GM21526 (cell line): ENCODE measurements at regions not wholly inside any gene's neighbourhood (a gene's known extent, or its start where the extent isn't known, plus 50 kb on each side); places are given as distances from the start of the nearest gene placed in this dataset.
"Not testable (repeated sequence)": the region's sequence is repeated elsewhere in the genome, so short reads cannot be mapped to it uniquely, and the experiment has no call there.

Source experiments
- ATAC-seq: cut with Tn5 transposase; IDR thresholded peaks from one replicate; pipeline ENCODE4 v1.9.1; 2021; ENCODE audit warnings: moderate library complexity; ENCODE audit not compliant: unreplicated experiment, low FRiP score

DNA sequence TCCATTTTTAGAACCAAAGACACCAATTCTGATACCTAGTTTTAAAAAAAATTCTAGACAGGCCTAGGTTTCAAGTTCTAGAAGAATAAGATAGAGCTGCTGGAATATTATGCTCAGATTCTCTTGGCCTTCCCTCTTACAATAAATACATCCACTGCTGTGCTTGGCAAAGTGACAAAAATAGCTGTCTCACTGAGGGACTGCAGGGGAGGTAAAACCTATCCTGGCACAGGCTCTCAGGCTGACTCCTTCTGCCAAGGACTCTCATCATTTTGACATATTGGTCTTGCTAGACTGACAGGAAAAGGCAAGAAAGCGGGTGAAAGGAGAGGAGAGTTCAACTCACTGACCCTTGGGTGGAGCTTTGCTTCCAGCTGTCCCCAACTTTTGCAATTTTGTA is 197.0 kb upstream of the LHX8 start:
- ATAC-seq = no peak

DNA sequence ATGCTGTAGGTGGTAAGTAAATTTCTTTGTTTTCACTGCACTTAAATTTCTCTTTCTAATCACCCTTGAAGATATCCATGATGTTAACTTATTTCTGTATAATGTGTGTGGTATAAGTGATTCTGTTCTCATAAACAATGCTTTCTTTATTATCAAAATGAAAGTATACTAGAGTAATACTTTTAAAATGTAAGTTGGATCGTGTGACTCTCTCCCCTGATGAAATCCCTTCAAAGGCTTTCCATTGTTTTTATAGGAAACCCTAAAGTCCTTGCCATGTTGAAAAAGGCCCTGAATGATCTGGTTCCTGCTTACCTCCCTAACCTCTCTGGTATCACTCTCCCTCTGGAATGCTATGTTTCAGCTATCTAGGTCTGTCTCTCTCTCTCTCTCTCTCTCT is 191.1 kb upstream of the LHX8 start:
- no peak for ATAC-seq

DNA sequence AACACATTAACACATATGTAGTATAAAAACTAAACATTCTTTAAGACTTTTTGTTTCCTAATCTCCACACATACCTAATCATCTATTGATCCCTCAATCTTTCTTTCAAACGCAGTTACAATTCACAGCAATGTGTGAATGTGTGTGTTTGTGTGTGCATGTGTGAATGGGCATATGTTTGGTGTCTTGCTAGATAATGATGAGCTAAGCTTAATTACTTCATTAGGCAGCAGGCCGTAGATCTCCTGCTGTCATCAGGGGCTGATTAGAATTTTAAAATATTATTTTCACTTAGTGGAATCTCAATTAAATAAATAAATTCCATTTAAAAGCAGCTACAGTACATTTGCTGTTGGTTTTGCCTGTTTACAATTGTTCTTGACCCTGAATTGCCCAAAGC is 187.8 kb upstream of the LHX8 start:
- no peak for ATAC-seq

DNA sequence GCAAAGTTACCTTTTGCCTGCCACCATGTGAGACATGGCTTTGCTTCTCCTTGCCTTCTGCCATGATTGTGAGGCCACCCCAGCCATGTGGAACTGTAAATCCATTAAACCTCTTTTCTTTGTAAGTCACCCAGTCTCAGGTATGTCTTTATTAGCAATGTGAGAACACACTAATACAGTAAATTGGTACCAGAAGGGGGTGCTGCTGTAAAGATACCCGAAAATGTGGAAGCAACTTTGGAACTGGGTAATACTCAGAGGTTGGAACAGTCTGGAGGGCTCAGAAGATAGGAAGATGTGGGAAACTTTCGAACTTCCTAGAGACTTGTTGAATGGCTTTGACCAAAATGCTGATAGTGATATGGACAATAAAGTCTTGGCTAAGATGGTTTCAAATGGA is 184.8 kb upstream of the LHX8 start:
- ATAC-seq = not testable (repeated sequence)

DNA sequence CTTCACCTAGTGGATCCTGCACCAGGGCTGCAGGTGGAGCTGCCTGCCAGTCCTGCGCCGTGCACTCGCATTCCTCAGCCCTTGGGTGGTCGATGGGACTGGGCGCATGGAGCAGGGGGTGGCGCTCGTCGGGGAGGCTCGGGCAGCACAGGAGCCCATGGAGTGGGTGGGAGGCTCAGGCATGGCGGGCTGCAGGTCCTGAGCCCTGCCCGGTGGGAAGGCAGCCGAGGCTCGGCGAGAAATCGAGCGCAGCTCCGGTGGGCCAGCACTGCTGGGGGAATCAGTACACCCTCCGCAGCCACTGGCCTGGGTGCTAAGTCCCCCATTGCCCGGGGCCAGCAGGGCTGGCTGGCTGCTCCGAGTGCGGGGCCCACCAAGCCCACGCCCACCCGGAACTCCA is 182.2 kb upstream of the LHX8 start:
- ATAC-seq = not testable (repeated sequence)

DNA sequence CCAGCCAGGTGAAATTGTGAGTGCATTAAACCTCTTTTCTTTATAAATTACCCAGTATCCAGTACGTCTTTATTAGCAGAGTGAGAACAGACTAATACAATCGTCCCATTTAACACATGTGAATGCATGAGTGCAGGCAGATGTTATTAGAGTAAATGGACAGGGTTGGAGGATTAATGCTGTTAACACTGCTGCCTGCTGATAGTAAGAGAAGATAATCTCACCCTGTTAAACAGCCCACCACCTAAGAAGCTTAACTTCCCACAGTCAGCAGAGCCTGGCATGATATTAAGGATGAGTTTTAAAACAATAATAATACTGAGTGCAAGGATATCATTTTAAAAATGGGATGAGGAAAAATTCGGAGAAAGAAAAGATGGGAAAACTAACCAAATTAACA is 181.4 kb upstream of the LHX8 start:
- ATAC-seq = no peak

DNA sequence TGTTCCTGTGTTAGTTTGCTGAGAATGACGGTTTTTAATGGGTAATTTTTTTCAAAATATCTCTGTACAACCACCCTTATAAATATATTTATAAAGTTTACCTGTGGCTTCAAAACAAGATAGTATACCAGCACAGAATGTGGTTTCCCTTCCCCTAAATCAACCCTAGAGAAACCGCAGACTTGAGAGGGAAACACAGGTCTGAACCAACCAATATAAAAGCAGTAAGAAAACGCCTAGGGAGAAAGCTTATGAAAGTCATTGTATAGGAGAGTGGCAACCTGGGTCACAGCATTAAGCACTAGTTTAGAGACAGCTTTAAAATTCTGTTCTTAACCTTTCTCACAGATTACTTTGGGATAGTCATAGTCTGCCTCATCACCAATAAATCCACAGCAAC is 180.6 kb upstream of the LHX8 start:
- ATAC-seq = no peak

DNA sequence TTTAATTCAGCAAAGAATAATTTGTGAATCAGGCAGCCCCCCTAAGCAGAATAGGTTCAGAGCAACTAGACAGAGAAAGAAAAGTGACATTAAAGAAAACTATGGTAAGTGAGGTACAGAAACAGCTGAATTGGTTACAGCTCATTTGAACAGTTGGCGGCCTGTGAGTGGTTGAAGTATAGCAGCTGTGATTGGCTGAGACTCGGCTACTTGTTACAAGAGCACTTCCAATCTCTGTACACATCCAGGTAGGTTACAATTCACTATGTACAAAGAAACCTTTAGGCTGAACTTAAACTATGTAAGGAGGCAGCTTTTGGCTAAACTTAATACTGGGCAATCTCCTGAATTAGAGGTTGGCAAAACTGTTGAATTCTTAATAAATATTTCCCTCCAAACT is 171.1 kb upstream of the LHX8 start:
- no peak for ATAC-seq

DNA sequence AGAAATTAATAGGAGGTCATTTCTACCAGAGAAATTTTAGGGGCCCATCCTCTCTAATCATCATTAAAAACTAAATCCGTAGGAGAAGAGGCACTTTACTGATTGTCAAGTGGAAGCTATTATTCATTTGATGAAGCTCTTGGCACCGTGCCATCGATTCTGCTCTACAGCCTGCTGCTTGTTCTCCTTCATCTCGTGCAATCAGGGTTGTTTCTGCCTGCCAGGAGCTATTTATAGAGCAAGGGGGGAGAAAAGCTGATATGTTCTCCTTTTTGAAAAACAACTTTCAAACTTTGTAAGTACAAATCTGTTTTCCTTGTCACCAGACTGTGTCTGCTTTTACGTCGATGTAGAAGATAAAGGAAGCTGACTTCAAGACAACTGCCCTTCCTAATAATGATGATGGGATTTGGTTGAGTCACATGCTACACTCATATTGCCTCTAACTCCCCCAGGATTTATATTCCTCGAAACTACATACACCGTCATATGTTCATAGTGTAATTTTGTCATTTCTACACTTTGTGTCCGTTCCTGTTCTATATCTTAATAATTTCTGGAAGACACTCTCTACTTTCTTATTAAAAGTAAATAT is 169.6 kb upstream of the LHX8 start:
- ATAC-seq = no peak

DNA sequence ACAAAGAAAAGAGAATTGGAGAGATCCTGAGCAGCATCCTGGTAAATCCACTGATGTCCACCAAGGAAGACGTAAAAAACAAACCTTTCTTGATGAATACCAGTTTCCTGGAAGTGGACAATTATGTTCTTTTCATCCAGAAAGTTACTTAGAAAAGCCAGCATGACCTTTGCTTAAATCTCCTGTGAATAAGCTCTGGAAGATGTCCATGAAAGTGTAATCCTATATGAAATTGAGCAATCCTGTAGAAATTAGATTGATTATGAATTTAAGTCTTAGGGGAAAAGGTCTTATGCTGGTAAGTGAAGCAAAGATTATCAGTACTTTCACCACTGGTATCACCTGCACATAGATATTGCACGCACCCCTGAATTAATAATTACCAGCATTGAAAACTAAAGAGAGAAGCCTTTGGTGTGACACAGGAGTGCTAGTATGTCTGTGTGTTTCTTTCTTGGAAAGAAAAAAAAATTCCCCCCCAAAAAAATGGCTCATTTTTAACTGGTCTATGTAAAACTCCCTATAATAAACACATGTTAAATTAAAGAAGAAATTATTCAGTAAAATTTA is 164.5 kb upstream of the LHX8 start:
- no peak for ATAC-seq

DNA sequence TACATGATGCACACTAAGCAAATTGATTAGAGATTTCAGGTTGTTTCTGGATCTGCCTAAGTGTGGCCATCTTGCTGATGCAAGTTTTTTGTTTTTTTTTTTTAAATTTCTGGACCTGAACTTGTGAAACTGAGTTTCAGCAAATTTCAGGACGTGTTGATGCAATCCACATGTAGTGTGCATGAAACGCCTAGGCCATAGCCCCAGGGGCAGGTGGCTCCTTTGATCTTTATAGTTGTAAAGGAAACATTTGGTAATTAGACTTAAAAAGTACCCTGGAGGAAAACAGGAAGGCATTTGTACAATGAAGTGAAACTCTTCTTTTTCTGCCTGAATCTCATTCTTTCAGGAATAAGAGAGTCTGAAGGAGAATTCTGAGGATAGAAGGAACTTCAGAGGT is 162.2 kb upstream of the LHX8 start:
- ATAC-seq = no peak

DNA sequence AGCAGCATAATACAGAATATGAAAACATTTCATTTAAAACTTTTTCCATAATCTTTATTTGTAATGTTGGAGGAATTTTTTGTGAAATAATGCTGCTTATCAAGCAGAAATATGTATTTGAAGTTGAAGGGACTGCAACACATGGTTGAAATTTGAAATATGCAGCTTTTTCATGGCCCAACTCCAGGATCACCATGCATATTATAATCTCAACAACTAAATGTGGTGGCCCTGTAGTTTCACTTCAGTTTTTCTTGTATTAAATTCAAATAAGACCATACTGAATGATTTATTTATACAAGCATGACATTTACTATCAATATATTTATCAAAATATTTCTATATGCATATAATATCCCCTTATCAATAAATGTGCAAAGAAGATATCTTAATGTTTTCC is 157.7 kb upstream of the LHX8 start:
- no peak for ATAC-seq

DNA sequence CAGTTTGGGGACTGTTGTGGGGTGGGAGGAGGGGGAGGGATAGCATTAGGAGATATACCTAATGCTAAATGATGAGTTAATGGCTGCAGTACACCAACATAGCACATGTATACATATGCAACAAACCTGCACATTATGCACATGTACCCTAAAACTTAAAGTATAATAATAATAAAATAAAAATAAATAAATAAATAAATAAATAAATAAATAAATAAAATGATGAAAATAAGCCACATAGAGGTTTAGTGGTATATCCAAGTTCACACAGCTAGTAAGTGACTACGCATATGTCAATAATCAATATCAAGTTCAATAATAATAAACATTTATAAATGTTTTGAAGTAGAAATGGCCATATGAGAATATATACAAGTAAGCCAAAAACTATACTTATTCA is 141.7 kb upstream of the LHX8 start:
- ATAC-seq = not testable (repeated sequence)

DNA sequence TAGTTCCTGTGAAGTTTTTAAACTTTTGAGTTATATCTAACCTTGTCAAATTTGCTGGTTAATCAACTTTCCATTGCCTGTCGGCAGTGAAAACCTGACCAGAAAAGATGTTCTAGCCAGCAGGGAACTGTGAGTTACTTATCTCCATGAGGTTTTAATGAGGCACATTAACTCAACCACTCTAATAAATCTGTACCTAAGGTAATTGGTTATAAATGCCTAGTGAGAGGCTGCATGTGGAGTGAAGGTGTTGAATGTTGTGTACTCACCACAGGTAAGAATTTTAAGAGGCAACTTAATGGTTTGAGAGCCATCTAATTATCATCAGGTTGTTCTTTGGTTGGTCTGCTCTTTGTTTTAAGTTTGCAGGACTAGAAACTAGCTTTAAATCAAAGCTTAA is 138.4 kb upstream of the LHX8 start:
- no peak for ATAC-seq

DNA sequence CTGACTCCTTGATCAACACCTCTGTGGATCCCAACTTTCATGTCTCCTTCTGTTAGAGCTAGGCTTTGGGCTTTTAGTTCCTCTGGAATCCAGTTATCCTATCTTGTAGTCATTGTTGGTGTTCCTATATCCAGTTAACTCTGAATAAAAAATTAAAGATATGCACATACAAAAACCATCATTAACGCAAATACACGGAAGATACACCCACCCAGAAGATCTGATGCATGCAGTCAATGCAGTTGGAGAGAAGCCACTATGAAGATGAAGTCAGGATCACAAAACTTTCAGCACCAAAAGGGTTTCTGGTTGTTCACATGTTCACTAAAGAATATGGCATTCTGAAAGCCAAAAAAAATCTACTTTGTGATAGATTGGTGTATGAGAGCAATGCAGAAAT is 123.6 kb upstream of the LHX8 start:
- ATAC-seq = no peak

DNA sequence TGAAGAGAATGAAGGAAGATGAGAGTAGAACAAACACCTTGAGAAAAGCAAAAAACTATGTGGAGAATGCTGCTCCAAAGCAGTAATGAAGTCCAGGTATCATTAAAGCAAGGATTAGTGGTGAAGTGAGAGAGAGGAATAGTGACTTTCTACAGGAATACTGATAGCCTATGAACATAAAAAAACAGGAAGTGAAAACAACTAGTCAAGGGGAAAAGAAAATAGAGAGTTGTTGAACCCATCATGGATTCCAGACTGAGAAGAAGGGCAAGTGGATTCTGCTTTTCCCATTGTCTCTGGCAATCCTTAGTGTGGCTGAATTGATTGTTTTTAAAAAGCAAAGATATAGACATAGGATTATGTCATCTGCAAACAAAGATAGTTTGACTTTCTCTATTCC is 119.9 kb upstream of the LHX8 start:
- ATAC-seq = no peak

DNA sequence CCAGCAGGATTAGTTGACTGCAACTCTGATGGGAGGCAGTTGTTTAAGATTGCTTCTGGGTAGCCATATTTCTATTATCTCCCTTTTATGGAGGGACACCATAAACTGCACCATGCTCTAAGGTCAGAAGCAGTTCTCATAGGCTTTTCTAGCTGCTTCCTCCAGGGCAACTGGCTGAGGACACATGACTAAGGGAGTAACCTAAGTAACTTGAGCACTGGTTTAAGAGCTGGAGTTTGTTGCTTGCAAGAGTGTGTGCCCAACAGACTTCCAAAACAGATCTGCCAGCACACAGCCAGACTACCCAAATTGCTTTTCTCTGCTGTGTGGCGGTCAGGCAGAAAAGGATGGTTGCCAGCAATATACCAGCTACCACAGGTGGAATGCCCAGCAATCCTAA is 111.2 kb upstream of the LHX8 start:
- no peak for ATAC-seq

DNA sequence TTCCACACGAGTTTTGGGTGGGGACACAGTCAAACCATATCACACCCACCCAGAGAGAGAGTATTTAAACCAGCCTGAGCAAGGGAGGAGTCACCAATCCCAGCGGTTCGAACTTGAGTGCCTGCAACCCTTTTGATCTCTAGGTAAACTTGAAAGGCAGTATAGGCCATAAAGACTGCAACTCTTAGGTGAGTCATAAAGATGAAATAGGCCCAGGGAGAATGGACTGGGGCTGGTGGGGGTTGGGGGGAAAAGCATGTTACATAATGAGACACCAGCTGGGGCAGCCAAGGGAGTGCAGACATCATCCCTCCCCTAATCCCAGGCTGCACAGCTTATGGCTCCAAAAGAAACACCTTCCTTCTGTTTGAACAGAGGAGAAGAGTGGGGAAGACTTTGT is 99.8 kb upstream of the LHX8 start:
- no peak for ATAC-seq

DNA sequence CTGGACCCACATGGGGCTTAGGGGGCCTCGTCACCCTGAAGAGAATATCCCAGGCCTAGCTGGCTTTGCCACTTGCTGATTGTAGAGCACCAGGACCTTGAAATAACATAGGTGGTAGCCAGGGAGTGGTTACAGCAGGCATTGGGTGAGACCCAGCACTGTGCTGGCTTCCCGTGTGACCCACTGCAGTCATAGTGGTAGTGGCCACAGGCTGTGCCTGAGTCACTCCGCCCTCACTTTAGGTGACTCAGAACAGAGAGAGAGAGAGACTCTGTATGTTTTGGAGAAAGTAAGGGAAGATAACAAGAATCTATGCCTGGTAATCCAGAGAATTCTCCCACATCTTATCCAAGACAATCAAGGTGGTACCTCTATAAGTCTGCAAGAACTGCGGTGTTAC is 98.7 kb upstream of the LHX8 start:
- no peak for ATAC-seq

DNA sequence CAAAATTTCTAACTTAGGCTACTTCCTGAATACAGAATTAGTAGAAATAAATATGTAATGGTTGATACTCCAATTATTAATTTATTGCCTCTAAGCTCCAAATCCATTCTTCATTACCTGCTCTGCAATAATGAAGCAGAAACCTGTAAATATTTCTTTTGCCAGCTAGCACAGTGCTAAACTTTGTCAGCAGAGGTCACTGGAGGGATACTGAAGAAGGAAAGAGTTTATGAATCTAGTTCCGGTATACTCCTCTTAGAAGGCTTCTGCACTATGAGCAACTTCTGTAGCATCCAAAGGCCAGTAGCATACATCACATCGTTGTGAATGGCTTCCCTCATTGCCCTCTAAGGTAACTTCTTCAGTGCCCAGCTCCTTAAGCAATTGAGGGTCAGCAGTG is 81.0 kb upstream of the LHX8 start:
- ATAC-seq = no peak

DNA sequence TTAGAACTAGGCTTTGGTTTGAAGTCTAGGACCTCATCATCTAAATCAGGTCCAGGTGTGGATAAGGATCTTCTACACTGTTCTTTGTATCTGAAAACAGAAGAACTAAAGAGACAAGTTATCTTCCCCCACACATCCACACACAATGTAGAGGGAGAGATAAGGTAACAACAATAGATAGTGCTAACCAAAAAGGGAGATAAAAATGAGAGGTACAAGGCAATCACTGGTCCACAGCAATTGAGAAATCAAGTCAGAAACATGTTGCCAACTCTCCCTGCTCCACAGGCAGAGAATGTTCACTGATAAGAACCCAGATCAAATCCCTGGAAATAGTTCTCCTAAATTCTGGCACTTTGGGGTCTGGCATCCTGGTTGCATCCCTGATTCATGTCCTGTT is 75.8 kb upstream of the LHX8 start:
- no peak for ATAC-seq

DNA sequence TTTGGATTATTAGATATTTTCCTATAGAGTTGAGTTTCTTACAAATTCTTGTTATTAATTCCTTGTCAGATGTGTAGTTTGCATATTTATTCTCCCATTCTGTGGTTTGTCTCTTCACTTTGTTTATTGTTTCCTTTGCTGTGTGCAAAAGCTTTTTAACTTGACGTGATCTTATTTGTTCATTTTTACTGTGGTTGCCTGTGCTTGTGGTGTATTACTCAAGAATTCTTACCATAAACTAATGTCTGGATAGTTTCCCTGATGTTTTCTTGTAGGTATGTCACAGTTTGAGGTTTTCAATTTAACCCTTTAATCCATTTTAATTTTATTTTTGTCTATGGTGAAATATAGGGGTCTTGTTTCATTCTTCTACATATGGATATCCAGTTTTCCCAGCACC is 72.1 kb upstream of the LHX8 start:
- ATAC-seq = no peak

DNA sequence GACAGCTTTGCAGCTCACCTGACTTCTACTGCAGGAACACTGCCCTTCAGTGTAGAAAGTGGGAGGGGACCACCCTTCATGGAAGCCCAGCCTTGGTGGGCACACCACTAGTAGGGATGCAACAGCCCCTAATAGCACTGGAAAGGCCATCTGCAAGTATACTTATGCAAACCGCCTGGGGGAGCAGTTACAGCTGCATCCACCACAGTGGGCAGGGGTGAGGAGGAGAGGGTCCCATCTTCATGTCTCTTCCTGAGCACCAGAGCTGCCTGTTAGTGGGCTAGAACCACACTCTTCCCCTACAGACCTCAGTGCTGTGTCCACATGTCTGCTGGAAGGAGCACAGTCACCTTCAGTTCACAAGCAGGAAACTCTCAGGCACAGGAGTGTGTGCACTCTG is 66.2 kb upstream of the LHX8 start:
- no peak for ATAC-seq
